ENCODE measurements at regions not wholly inside any gene's neighbourhood (a gene's known extent, or its start where the extent isn't known, plus 50 kb on each side); places are given as distances from the start of the nearest gene placed in this dataset.
"Not testable (repeated sequence)": the region's sequence is repeated elsewhere in the genome, so short reads cannot be mapped to it uniquely, and the experiment has no call there.

- no peak for DNase-seq (ENCODE audit: low read depth in 4 of 4, low spot score in 2 of 4)
These were observed 903.0 kb upstream of the DDX18 start for GRCh38 chr2:116911540-116911939.

GRCh38 chr2:116915673-116916072 lies 898.8 kb upstream of the DDX18 start:
- DNase-seq (ENCODE audit: low read depth in 4 of 4, low spot score in 2 of 4) = no peak

- DNase-seq (ENCODE audit: low read depth in 4 of 4, low spot score in 2 of 4) = no peak
These were observed 897.3 kb upstream of the DDX18 start for GRCh38 chr2:116917196-116917595.

GRCh38 chr2:116918574-116918973 lies 895.9 kb upstream of the DDX18 start:
- no peak for DNase-seq (ENCODE audit: low read depth in 4 of 4, low spot score in 2 of 4)

GRCh38 chr2:116922414-116922813 lies 892.1 kb upstream of the DDX18 start:
- DNase-seq (ENCODE audit: low read depth in 4 of 4, low spot score in 2 of 4) = no peak

GRCh38 chr2:116924509-116924908 lies 890.0 kb upstream of the DDX18 start:
- no peak for DNase-seq (ENCODE audit: low read depth in 4 of 4, low spot score in 2 of 4)

- no peak for DNase-seq (ENCODE audit: low read depth in 4 of 4, low spot score in 2 of 4)
These were observed 879.2 kb upstream of the DDX18 start for GRCh38 chr2:116935097-116935814.

- no peak for DNase-seq (ENCODE audit: low read depth in 4 of 4, low spot score in 2 of 4)
These were observed 866.2 kb upstream of the DDX18 start for GRCh38 chr2:116948258-116948657.

GRCh38 chr2:116949249-116949648 lies 865.2 kb upstream of the DDX18 start:
- no peak for DNase-seq (ENCODE audit: low read depth in 4 of 4, low spot score in 2 of 4)

GRCh38 chr2:116952254-116952653 lies 862.2 kb upstream of the DDX18 start:
- DNase-seq (ENCODE audit: low read depth in 4 of 4, low spot score in 2 of 4) = no peak

- no peak for DNase-seq (ENCODE audit: low read depth in 4 of 4, low spot score in 2 of 4)
These were observed 858.8 kb upstream of the DDX18 start for GRCh38 chr2:116955646-116956045.

GRCh38 chr2:116975608-116976007 lies 838.9 kb upstream of the DDX18 start:
- no peak for DNase-seq (ENCODE audit: low read depth in 4 of 4, low spot score in 2 of 4)

GRCh38 chr2:116979916-116980764 lies 834.4 kb upstream of the DDX18 start:
- peak in 3 of 4 donors; percentile 17 to 20 (median 18) for DNase-seq (ENCODE audit: low read depth in 4 of 4, low spot score in 2 of 4)

- DNase-seq (ENCODE audit: low read depth in 4 of 4, low spot score in 2 of 4) = no peak
These were observed 827.0 kb upstream of the DDX18 start for GRCh38 chr2:116987447-116987846.

GRCh38 chr2:116988303-116988702 lies 826.2 kb upstream of the DDX18 start:
- no peak for DNase-seq (ENCODE audit: low read depth in 4 of 4, low spot score in 2 of 4)

GRCh38 chr2:117019357-117019756 lies 795.1 kb upstream of the DDX18 start:
- DNase-seq (ENCODE audit: low read depth in 4 of 4, low spot score in 2 of 4) = no peak

GRCh38 chr2:117027646-117028045 lies 786.8 kb upstream of the DDX18 start:
- DNase-seq (ENCODE audit: low read depth in 4 of 4, low spot score in 2 of 4) = no peak

- not testable (repeated sequence) for DNase-seq (ENCODE audit: low read depth in 4 of 4, low spot score in 2 of 4)
These were observed 785.8 kb upstream of the DDX18 start for GRCh38 chr2:117028708-117029107.

GRCh38 chr2:117055499-117056375 lies 758.8 kb upstream of the DDX18 start:
- DNase-seq (ENCODE audit: low read depth in 4 of 4, low spot score in 2 of 4) = no peak

- DNase-seq (ENCODE audit: low read depth in 4 of 4, low spot score in 2 of 4) = no peak
These were observed 758.1 kb upstream of the DDX18 start for GRCh38 chr2:117056376-117056748.

- DNase-seq (ENCODE audit: low read depth in 4 of 4, low spot score in 2 of 4) = no peak
These were observed 757.5 kb upstream of the DDX18 start for GRCh38 chr2:117057016-117057415.

All from left renal cortex interstitium (tissue), 4 donors.